Upper lobe of left lung (tissue), 6 donors: ENCODE measurements at regions not wholly inside any gene's neighbourhood (a gene's known extent, or its start where the extent isn't known, plus 50 kb on each side); places are given as distances from the start of the nearest gene placed in this dataset.

ENCODE experiments used
- ATAC-seq, 2 donors: fragments of 200-7000 bp; cut with Tn5 transposase; one replicate each; pipeline ENCODE4 v1.9.1; 2022; ENCODE audit warnings: mild to moderate bottlenecking in 2 of 2, moderate library complexity in 2 of 2; ENCODE audit not compliant: low FRiP score in 2 of 2
- DNase-seq, 2 donors: peaks; one replicate each; pipeline ENCODE4 v3.0.0-alpha.2; 2019 to 2020
- H3K27ac ChIP-seq, 4 donors: fragments of 200-600 bp; sonication (generic); one replicate each; pipeline ENCODE4 v1.5.1; 2016 to 2019
- H3K27me3 ChIP-seq, 4 donors: fragments of 200-600 bp; sonication (generic); one replicate each; pipeline ENCODE4 v1.5.1; 2017 to 2019
- H3K36me3 ChIP-seq, 4 donors: fragments of 200-600 bp; sonication (generic); one replicate each; pipeline ENCODE4 v1.5.1; 2016 to 2019
- H3K4me1 ChIP-seq, 4 donors: fragments of 200-600 bp; sonication (generic); one replicate each; pipeline ENCODE4 v1.5.1; 2018 to 2019
- H3K4me3 ChIP-seq, 4 donors: fragments of 200-600 bp; sonication (generic); one replicate each; pipeline ENCODE4 v1.5.1; 2017 to 2019; ENCODE audit warnings: mild to moderate bottlenecking in 2 of 4, moderate library complexity in 1 of 4
- H3K9me3 ChIP-seq, 4 donors: fragments of 200-600 bp; sonication (generic); one replicate each; pipeline ENCODE4 v1.5.1; 2018 to 2019
- CTCF ChIP-seq, 6 experiments: fragments of 450-650 bp in 4 of 6; fragments of 200-600 bp in 2 of 6; sonication (generic) in 2 of 6; IDR thresholded peaks; one replicate each; pipeline ENCODE4 v1.5.1; 2016 to 2019; ENCODE audit warnings: antibody characterized with exemption in 6 of 6
- EP300 ChIP-seq, 4 donors: sonication (generic); formaldehyde crosslinking; IDR thresholded peaks; one replicate each; pipeline ENCODE4 v1.5.1; 2017; ENCODE audit warnings: antibody characterized with exemption in 4 of 4, control low read depth in 2 of 4
- POLR2A ChIP-seq, 4 donors: fragments of 450-650 bp; IDR thresholded peaks; one replicate each; pipeline ENCODE4 v1.5.1; 2016 to 2017; ENCODE audit warnings: antibody characterized with exemption in 4 of 4, mild to moderate bottlenecking in 2 of 4
- POLR2AphosphoS5 ChIP-seq, 2 donors: sonication (generic); formaldehyde crosslinking; IDR thresholded peaks; one replicate each; pipeline ENCODE4 v1.5.1; 2017; ENCODE audit warnings: antibody characterized with exemption in 2 of 2
- WGBS, 2 donors: methylation state at CpG; one replicate each; pipeline ENCODE4 v1.1.5; 2017 to 2018; 5-methylcytosine and 5-hydroxymethylcytosine counted together
- donor health status: DM: no; HTN: no; CAD: no; lungs with moderate emphysema.
- donor health status: DM: no; HTN: yes; CAD: no; lungs with severe emphysema.

GRCh38 chr11:55719608-55720160, 53.6 kb upstream of the OR5D13 start:
- ATAC-seq (no peak), DNase-seq (peak in 1 of 2 donors; percentile 41)
- WGBS, 2 donors: 71 to 74% methylated on average over 4 to 7 of the region's 7 CpGs
- H3K27ac ChIP-seq: no peak overlapping the region
- no peaks in the 10 kb centered on the region for H3K9me3 ChIP-seq
- no peaks in the 10 kb centered on the region for H3K36me3 ChIP-seq
- H3K27me3 ChIP-seq: no peaks in the 10 kb centered on the region
- no peaks in the 10 kb centered on the region for H3K4me1 ChIP-seq
- no peak overlapping the region for H3K4me3 ChIP-seq
- TF ChIP-seq POLR2AphosphoS5 (IDR thresholded peaks at IDR 0.05) (no peak), CTCF (IDR thresholded peaks at IDR 0.05) (no peak), EP300 (IDR thresholded peaks at IDR 0.05) (no peak), POLR2A (IDR thresholded peaks at IDR 0.05) (no peak)
